ENCODE measurements at regions not wholly inside any gene's neighbourhood (a gene's known extent, or its start where the extent isn't known, plus 50 kb on each side); places are given as distances from the start of the nearest gene placed in this dataset.
A peak's percentile ranks its signal among the peaks of the same experiment; 100 is the strongest.

DNA sequence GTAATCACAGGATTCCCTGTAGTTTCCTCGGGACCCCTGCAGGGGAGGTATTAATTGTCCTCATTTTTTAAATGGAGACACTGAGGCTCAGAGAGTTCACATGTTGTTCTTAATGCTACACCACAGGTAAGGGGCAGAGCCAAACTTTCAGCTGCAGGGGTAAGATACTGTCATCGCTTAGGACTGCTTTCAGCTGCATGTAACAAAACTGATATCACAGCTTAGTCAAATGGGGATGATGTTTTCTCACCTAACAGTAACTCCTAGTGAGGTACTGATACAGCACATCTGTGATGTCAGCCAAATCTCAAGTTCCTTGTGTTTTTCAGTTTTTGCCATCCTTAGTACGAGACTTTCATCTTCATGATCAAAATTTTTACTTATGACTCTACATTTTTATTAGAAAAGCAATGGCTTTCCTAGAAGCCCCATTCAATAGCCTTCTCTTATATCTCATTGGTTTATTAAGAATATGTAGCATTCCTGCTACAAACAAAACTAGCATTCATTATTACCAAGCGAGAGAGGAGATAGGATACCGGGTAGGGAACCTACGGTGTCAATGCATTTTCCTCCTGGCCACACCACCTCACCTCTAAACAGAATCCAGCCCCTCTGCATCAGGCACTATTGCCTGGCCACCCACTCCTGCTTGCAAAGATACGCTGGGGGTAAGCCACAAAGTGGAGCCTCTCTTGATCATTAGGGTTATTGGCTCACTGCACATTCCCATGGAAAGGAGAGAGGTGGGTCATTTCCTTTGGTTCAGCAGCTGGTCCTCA is 557.5 kb downstream of the CD83 start:
- Histone ChIP-seq H3K27ac (ENCODE audit: low read depth in 1 of 2, low read length in 1 of 2) (no peak overlapping the region), H3K27me3 (ENCODE audit: control insufficient read depth in 3 of 3, insufficient read depth in 3 of 3, low read length in 2 of 3) (no peaks in the 10 kb centered on the region), H3K9ac (ENCODE audit: insufficient read depth in 1 of 2, low read length in 2 of 2) (no peak overlapping the region), H3K4me1 (ENCODE audit: control insufficient read depth in 5 of 5, insufficient read depth in 5 of 5, low read length in 5 of 5) (peaks cover 0 to 10% (median 0%) of the 10 kb centered on the region in 5 donors), H3K36me3 (ENCODE audit: control insufficient read depth in 4 of 4, insufficient read depth in 4 of 4, low read length in 4 of 4) (no peaks in the 10 kb centered on the region), H3K4me3 (no peak overlapping the region), H3K9me3 (ENCODE audit: control insufficient read depth in 4 of 4, insufficient read depth in 3 of 4, low read length in 3 of 4) (peaks cover 0 to 3% (median 0%) of the 10 kb centered on the region in 4 donors)
- ATAC-seq (ENCODE audit: insufficient read depth, low FRiP score) (no peak), DNase-seq (no peak)
- TF ChIP-seq, protein P1, sequence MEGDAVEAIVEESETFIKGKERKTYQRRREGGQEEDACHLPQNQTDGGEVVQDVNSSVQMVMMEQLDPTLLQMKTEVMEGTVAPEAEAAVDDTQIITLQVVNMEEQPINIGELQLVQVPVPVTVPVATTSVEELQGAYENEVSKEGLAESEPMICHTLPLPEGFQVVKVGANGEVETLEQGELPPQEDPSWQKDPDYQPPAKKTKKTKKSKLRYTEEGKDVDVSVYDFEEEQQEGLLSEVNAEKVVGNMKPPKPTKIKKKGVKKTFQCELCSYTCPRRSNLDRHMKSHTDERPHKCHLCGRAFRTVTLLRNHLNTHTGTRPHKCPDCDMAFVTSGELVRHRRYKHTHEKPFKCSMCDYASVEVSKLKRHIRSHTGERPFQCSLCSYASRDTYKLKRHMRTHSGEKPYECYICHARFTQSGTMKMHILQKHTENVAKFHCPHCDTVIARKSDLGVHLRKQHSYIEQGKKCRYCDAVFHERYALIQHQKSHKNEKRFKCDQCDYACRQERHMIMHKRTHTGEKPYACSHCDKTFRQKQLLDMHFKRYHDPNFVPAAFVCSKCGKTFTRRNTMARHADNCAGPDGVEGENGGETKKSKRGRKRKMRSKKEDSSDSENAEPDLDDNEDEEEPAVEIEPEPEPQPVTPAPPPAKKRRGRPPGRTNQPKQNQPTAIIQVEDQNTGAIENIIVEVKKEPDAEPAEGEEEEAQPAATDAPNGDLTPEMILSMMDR (IDR thresholded peaks at IDR 0.05; ENCODE audit: control extremely low read depth, extremely low read depth), result no peak
- 96 to 97% methylated on average over 7 of the region's 7 CpGs for WGBS, 2 donors

DNA sequence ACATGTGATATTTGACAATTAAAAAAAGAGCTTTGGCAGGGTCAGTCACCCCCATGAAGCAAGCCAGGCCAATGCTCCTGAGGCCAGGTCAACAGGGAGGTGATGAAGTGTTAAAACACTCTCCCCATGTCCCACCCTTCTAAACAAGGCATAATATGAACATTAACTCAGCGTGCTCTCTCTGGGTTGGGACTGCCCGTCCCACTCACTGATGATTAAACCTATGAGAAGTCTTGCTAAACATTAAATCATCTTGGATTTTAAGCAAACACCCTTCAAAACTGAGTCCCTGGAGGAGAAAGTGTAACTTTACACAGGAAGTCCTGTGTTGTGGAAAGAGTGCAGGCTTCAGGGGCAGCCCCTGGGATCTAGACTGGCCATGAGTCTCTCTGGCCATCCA is 558.5 kb downstream of the CD83 start:
- Histone ChIP-seq H3K4me3 (no peak overlapping the region), H3K27me3 (ENCODE audit: control insufficient read depth in 3 of 3, insufficient read depth in 3 of 3, low read length in 2 of 3) (no peaks in the 10 kb centered on the region), H3K9me3 (ENCODE audit: control insufficient read depth in 4 of 4, insufficient read depth in 3 of 4, low read length in 3 of 4) (peaks cover 0 to 2% (median 0%) of the 10 kb centered on the region in 4 donors), H3K27ac (ENCODE audit: low read depth in 1 of 2, low read length in 1 of 2) (no peak overlapping the region), H3K9ac (ENCODE audit: insufficient read depth in 1 of 2, low read length in 2 of 2) (no peak overlapping the region), H3K36me3 (ENCODE audit: control insufficient read depth in 4 of 4, insufficient read depth in 4 of 4, low read length in 4 of 4) (no peaks in the 10 kb centered on the region), H3K4me1 (ENCODE audit: control insufficient read depth in 5 of 5, insufficient read depth in 5 of 5, low read length in 5 of 5) (peaks cover 0 to 10% (median 0%) of the 10 kb centered on the region in 5 donors)
- peak; percentile 58 for ATAC-seq (ENCODE audit: insufficient read depth, low FRiP score)
- DNase-seq, result no peak
- TF ChIP-seq, protein P1 (IDR thresholded peaks at IDR 0.05; ENCODE audit: control extremely low read depth, extremely low read depth), result no peak
- WGBS, 2 donors, result 66 to 88% methylated on average over 2 of the region's 2 CpGs

DNA sequence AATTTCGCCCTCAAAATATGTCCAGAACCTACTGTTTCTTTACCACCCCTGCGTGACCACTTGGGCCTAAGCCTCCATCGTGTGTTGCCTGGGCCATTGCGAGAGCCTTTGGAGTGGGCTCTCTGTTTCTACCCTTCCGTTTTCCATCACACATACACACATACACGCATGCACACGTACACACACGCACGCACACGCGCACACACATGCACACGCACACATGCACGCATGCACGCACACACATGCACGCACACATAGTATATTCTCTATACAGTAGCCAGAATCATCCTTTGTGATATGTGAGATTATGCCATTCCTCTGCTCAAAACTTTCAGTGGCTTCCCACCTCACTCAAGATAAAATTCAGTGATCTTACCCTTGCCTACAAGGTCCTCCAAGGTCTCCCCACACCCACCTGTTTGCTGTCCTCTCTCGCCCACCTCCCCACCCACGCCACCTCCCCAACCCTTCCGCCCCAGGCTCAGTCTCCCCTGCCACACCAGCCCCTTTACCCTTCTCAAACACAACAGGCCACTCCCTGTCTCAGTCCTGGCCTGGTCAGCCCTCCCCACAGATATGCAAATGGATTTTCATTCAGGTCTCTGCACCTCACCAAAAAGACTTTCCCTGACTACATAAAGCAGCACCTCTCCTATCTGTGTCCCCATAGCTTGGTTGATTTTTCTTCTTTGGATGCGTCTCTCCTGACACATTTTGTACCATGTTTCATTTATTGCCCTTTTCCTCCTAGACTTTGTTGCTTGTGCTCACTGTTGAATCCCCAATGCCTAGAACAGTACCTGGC is 559.6 kb downstream of the CD83 start:
- WGBS, 2 donors, result 96 to 98% methylated on average over 19 of the region's 19 CpGs
- H3K27me3 ChIP-seq (ENCODE audit: control insufficient read depth in 3 of 3, insufficient read depth in 3 of 3, low read length in 2 of 3), result no peaks in the 10 kb centered on the region
- H3K36me3 ChIP-seq (ENCODE audit: control insufficient read depth in 4 of 4, insufficient read depth in 4 of 4, low read length in 4 of 4), result no peaks in the 10 kb centered on the region
- no peak overlapping the region for H3K9ac ChIP-seq (ENCODE audit: insufficient read depth in 1 of 2, low read length in 2 of 2)
- no peaks in the 10 kb centered on the region for H3K4me1 ChIP-seq (ENCODE audit: control insufficient read depth in 5 of 5, insufficient read depth in 5 of 5, low read length in 5 of 5)
- DNase-seq, result no peak
- H3K9me3 ChIP-seq (ENCODE audit: control insufficient read depth in 4 of 4, insufficient read depth in 3 of 4, low read length in 3 of 4), result peaks cover 0 to 2% (median 0%) of the 10 kb centered on the region in 4 donors
- H3K27ac ChIP-seq (ENCODE audit: low read depth in 1 of 2, low read length in 1 of 2), result no peak overlapping the region
- TF ChIP-seq, protein P1 (IDR thresholded peaks at IDR 0.05; ENCODE audit: control extremely low read depth, extremely low read depth), result no peak
- no peak for ATAC-seq (ENCODE audit: insufficient read depth, low FRiP score)
- H3K4me3 ChIP-seq, result no peak overlapping the region
